ENCODE measurements at regions not wholly inside any gene's neighbourhood (a gene's known extent, or its start where the extent isn't known, plus 50 kb on each side); places are given as distances from the start of the nearest gene placed in this dataset.

GRCh38 chr2:18441583-18441982 is 118.9 kb downstream of the RDH14 start:
- TF ChIP-seq CTCF (IDR thresholded peaks at IDR 0.05; ENCODE audit: insufficient read depth, low read length, poor library complexity, severe bottlenecking) (no peak), EZH2phosphoT487 (conservative IDR thresholded peaks at IDR 0.05; ENCODE audit: low read length) (no peak)
